GM06990 (cell line): ENCODE measurements at regions not wholly inside any gene's neighbourhood (a gene's known extent, or its start where the extent isn't known, plus 50 kb on each side); places are given as distances from the start of the nearest gene placed in this dataset.

Experiments
- DNase-seq: peaks from one replicate; pipeline ENCODE4 v3.0.0-alpha.2; 2011; ENCODE audit not compliant: insufficient read length; ENCODE audit errors: extremely low read depth
- H3K27me3 ChIP-seq: replicated peaks from 2 replicates; pipeline ENCODE4 v1.6.0; 2011; ENCODE audit warnings: low read length; ENCODE audit not compliant: control insufficient read depth, insufficient read depth
- H3K36me3 ChIP-seq: 2 replicates; pipeline ENCODE4 v1.5.1; 2011; ENCODE audit warnings: low read length; ENCODE audit not compliant: control insufficient read depth, insufficient read depth
- H3K4me3 ChIP-seq: replicated peaks from 2 replicates; pipeline ENCODE4 v1.5.1; 2011; ENCODE audit warnings: low read depth, mild to moderate bottlenecking, control low read depth, low read length
- TF ChIP-seq, protein P1 (sequence below): IDR thresholded peaks from 2 replicates; pipeline ENCODE4 v1.5.1; 2011; ENCODE audit warnings: low read length, control low read depth, mild to moderate bottlenecking, inconsistent platforms; ENCODE audit not compliant: insufficient read depth, poor library complexity, severe bottlenecking

DNA sequence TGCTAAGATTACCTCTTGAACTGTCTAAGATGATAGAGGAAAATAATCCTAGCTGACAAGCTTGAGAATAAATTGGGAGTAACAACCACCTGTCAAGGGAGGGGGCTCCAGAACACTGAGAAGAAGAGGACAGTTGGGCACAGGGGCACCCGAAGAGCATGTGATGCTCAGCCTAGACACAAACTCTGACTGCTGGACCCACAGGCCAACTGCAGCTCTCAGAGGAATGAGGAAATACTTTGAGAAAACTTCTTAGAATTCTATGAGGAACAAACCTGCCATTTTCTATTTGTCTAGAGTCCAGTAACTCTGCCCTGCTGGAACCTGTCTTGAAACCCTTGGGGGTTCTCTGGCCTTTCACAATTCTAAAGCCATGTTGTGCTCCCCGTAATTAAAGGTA is 124.1 kb upstream of the KCNK2 start:
- Histone ChIP-seq H3K36me3 (no peaks in the 10 kb centered on the region), H3K27me3 (no peaks in the 10 kb centered on the region), H3K4me3 (no peak overlapping the region)
- TF ChIP-seq, protein P1, sequence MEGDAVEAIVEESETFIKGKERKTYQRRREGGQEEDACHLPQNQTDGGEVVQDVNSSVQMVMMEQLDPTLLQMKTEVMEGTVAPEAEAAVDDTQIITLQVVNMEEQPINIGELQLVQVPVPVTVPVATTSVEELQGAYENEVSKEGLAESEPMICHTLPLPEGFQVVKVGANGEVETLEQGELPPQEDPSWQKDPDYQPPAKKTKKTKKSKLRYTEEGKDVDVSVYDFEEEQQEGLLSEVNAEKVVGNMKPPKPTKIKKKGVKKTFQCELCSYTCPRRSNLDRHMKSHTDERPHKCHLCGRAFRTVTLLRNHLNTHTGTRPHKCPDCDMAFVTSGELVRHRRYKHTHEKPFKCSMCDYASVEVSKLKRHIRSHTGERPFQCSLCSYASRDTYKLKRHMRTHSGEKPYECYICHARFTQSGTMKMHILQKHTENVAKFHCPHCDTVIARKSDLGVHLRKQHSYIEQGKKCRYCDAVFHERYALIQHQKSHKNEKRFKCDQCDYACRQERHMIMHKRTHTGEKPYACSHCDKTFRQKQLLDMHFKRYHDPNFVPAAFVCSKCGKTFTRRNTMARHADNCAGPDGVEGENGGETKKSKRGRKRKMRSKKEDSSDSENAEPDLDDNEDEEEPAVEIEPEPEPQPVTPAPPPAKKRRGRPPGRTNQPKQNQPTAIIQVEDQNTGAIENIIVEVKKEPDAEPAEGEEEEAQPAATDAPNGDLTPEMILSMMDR, result no peak
- no peak for DNase-seq

DNA sequence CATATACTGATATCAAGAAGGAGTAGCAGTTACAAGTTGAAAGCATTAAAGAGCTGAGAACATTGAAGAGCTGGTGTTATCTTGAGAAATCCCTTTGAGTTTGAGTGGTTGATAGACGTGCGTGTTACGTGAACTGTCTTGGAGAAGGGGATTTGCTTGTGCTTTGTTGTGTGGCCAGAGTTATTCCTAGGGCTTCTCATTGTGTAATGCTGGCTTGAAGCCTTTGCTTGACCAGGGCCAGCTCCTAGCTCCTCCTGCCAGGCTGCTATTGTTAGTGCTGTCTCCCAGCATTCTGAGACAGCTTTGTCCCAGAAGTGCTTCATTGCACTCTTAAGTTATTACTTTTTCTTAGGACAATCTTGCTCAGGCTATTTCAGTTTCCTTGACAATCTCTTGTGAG is 116.2 kb upstream of the KCNK2 start:
- Histone ChIP-seq H3K4me3 (no peak overlapping the region), H3K27me3 (no peaks in the 10 kb centered on the region), H3K36me3 (no peaks in the 10 kb centered on the region)
- TF ChIP-seq, protein P1, result no peak
- DNase-seq, result no peak

DNA sequence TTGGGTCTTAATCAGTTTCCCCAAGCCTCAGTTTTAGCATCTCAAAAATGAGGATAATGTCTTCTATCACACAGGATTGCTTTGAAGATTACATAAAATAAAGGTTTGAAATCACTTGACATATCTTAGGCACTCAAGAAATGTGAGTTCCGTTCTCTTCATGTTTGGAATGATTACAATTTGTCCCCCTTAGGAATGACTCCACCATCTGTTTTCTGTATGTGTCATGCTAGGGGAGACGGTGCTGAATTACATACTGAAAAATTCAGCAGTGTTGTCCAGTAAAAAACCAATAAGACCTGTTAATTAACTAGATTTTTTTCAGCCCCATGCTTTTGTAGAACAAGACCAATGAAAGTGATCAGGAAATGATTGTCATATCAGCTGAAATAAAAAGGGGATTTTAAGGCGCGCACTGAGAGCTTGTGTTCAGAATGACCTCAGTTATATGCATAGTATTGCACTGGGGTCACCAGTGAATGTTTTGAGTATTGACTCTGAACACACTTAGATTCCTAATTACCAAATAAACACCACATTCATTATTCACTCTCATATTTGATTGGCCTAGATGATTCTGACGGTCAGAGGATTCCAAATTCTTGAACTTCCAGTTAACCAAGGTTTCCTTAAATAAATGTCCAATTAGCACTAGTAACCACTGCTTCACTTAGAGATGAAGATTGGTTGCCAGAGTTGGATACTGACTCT is 114.5 kb upstream of the KCNK2 start:
- Histone ChIP-seq H3K4me3 (no peak overlapping the region), H3K27me3 (no peaks in the 10 kb centered on the region), H3K36me3 (no peaks in the 10 kb centered on the region)
- TF ChIP-seq, protein P1, result no peak
- DNase-seq, result no peak

DNA sequence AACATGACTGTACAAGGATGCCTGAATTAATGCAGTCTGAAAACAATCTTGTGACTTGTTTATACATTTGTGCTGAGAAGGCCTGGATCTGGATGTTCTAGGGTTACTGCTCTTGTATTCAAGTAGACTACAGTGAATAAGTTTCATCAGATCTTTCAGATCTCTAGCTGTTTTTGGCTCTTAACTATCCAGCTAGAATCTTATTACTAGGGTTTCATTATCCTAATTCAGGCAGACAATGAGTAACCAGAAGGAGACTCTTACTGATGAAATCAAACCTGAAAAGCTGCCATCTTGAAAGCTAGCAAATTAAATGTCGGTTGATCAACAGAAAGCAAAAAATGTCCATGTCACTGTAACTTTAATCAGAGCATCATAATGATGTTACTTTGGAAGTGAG is 112.5 kb upstream of the KCNK2 start:
- Histone ChIP-seq H3K27me3 (no peaks in the 10 kb centered on the region), H3K4me3 (no peak overlapping the region), H3K36me3 (no peaks in the 10 kb centered on the region)
- DNase-seq, result no peak
- TF ChIP-seq, protein P1, result no peak

DNA sequence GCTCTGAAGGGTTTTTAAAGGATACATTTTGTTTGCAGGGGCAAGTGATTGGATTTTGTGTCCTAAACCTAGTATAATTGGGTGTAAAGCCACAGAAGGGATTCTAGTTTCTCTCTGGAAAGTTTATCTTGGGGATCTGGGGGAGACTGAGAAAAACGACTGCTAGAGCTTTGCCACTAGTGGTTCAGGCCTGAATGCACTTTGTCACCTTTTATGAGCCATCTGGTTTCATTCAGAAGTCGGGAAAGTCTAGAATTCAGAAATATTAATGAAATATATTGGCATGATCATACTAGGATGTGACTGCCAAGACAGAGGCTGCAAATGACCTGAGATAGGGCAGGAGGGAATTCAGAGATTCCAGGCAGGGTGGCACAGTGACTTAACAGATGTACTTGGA is 111.5 kb upstream of the KCNK2 start:
- TF ChIP-seq, protein P1, result no peak
- Histone ChIP-seq H3K27me3 (no peaks in the 10 kb centered on the region), H3K4me3 (no peak overlapping the region), H3K36me3 (no peaks in the 10 kb centered on the region)
- DNase-seq, result no peak

DNA sequence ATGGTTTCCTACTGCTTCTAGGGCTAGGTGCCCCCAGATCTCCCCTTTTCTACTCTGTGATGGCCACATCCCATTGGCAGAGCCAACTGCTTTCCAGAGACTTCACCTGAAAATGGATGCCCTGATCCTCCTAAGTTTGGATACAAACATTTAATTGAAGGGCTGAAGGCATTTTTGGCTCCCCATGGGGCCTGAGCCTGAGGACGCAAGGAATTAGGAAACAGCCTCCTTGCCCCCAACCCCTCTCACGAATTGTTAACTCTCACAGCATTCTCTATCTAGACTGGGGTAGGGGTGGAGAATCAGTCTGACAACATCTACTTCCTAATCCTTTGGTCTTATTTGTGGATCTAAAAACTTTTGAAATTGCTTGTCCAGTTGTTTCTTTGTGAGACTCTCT is 108.5 kb upstream of the KCNK2 start:
- H3K36me3 ChIP-seq, result no peaks in the 10 kb centered on the region
- no peaks in the 10 kb centered on the region; the same call in 1 of the 2 replicates for H3K27me3 ChIP-seq
- no peak overlapping the region for H3K4me3 ChIP-seq
- no peak for DNase-seq
- TF ChIP-seq, protein P1, result no peak
